Suprapubic skin (tissue), 4 donors: ENCODE measurements at regions not wholly inside any gene's neighbourhood (a gene's known extent, or its start where the extent isn't known, plus 50 kb on each side); places are given as distances from the start of the nearest gene placed in this dataset.

Source experiments
- DNase-seq, 2 donors: peaks; one replicate each; pipeline ENCODE4 v3.0.0-alpha.2; 2019; ENCODE audit warnings: low spot score in 2 of 2
- H3K27ac ChIP-seq: fragments of 200-600 bp; sonication (generic); one replicate; pipeline ENCODE4 v1.5.1; 2019
- H3K27me3 ChIP-seq: fragments of 200-600 bp; sonication (generic); one replicate; pipeline ENCODE4 v1.5.1; 2019
- H3K36me3 ChIP-seq: fragments of 200-600 bp; sonication (generic); one replicate; pipeline ENCODE4 v1.5.1; 2019
- H3K4me1 ChIP-seq: fragments of 200-600 bp; sonication (generic); one replicate; pipeline ENCODE4 v1.5.1; 2019
- H3K4me3 ChIP-seq: fragments of 200-600 bp; sonication (generic); one replicate; pipeline ENCODE4 v1.5.1; 2019; ENCODE audit warnings: mild to moderate bottlenecking
- H3K9me3 ChIP-seq: fragments of 200-600 bp; sonication (generic); one replicate; pipeline ENCODE4 v1.5.1; 2019
- CTCF ChIP-seq, 2 donors: fragments of 200-600 bp in 1 of 2; fragments of 450-650 bp in 1 of 2; sonication (generic) in 1 of 2; IDR thresholded peaks; one replicate each; pipeline ENCODE4 v1.5.1; 2016 to 2019; ENCODE audit warnings: antibody characterized with exemption in 2 of 2, mild to moderate bottlenecking in 1 of 2, moderate library complexity in 1 of 2
- EP300 ChIP-seq: sonication (generic); formaldehyde crosslinking; IDR thresholded peaks from one replicate; pipeline ENCODE4 v1.6.1; 2017; ENCODE audit warnings: antibody characterized with exemption
- POLR2A ChIP-seq, 2 donors: fragments of 450-650 bp; IDR thresholded peaks; one replicate each; pipeline ENCODE4 v1.6.1; 2017; ENCODE audit warnings: antibody characterized with exemption in 2 of 2, mild to moderate bottlenecking in 2 of 2, moderate library complexity in 2 of 2
- POLR2AphosphoS5 ChIP-seq, 3 donors: sonication (generic); formaldehyde crosslinking; IDR thresholded peaks; one replicate each; pipeline ENCODE4 v1.6.1; 2017; ENCODE audit warnings: antibody characterized with exemption in 3 of 3
- WGBS: methylation state at CpG from one replicate; pipeline ENCODE4 v1.1.5; 2018; 5-methylcytosine and 5-hydroxymethylcytosine counted together

DNA sequence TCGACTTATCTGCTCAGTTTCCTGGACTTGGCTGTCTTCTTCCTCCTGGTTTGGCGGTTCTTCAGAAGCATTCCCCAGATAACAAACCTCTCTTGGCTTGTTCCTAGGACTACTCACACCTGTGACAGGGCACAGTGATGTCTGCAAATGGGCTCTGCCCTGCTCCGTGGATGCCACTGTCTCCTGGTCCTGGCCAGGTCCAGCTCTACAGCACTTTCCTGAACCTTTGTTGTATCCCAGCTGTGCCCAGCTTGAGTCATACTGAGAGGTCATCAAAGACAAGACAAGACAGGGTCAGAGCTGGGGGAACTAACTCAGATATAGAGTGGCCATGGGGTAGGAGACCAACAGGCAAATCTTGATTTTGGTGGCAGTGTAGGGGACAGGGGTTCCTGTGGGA lies 102.7 kb upstream of the SLC22A23 start:
- TF ChIP-seq POLR2AphosphoS5 (IDR thresholded peaks at IDR 0.05) = no peak
- TF ChIP-seq CTCF (IDR thresholded peaks at IDR 0.05) = no peak
- TF ChIP-seq EP300 = no peak
- TF ChIP-seq POLR2A (IDR thresholded peaks at IDR 0.05) = no peak
- DNase-seq = no peak

DNA sequence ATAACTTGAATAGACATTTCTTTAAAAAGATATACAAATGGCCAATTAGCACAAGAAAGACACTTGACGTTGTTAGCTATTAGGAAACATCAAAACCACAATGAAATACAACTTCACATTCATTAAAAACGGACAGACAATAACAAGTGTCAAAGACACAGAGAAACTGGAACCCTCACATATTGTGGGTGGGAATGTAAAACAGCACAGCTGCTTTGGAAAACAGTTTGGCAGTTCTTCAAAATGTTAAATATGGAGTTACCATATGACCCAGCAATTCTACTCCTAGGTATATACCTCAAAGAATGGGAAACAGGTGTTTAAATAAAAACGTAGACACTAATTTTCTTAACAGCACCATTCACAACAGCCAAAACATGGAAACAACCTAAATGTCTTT lies 100.5 kb upstream of the SLC22A23 start:
- H3K27ac ChIP-seq = no peak overlapping the region
- H3K27me3 ChIP-seq = no peaks in the 10 kb centered on the region
- no peak overlapping the region for H3K4me3 ChIP-seq
- H3K36me3 ChIP-seq = no peaks in the 10 kb centered on the region
- no peak for DNase-seq
- 50% methylated on average over 3 of the region's 3 CpGs for WGBS
- H3K9me3 ChIP-seq = no peaks in the 10 kb centered on the region
- TF ChIP-seq POLR2A (IDR thresholded peaks at IDR 0.05) (no peak), EP300 (no peak), POLR2AphosphoS5 (IDR thresholded peaks at IDR 0.05) (no peak), CTCF (IDR thresholded peaks at IDR 0.05) (no peak)
- no peaks in the 10 kb centered on the region for H3K4me1 ChIP-seq

More for the DNA sequence above, 102.7 kb upstream of the SLC22A23 start:
- H3K36me3 ChIP-seq = no peaks in the 10 kb centered on the region
- H3K9me3 ChIP-seq = no peaks in the 10 kb centered on the region
- no peaks in the 10 kb centered on the region for H3K27me3 ChIP-seq
- no peaks in the 10 kb centered on the region for H3K4me1 ChIP-seq
- no peak overlapping the region for H3K27ac ChIP-seq
- no peak overlapping the region for H3K4me3 ChIP-seq
- WGBS = 79% methylated on average over 3 of the region's 3 CpGs

DNA sequence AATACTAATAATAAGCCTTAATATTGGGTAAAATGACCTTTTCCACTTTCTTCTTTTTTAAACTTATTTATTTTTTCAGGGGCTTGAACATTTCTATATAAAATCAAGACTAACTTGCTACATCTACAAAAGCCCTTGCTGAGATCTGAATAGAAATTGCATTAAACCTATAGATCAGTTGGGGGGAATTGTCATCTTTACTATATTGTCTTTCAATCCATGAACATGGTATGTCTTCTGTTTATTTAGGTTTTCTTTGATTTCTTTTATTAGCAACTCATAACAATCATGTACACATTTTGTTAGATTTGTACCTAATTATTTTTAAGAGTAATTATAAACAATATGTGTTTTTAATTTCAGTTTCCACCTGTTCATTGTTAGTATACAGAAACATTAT lies 96.4 kb upstream of the SLC22A23 start:
- Histone ChIP-seq H3K27ac (no peak overlapping the region), H3K27me3 (no peaks in the 10 kb centered on the region), H3K4me3 (no peak overlapping the region), H3K36me3 (no peaks in the 10 kb centered on the region), H3K4me1 (no peaks in the 10 kb centered on the region), H3K9me3 (no peaks in the 10 kb centered on the region)
- DNase-seq = no peak
- TF ChIP-seq EP300 (no peak), CTCF (IDR thresholded peaks at IDR 0.05) (no peak), POLR2AphosphoS5 (IDR thresholded peaks at IDR 0.05) (no peak), POLR2A (IDR thresholded peaks at IDR 0.05) (no peak)

- 91% methylated on average over 5 of the region's 5 CpGs for WGBS
- Histone ChIP-seq H3K27me3 (no peaks in the 10 kb centered on the region), H3K4me3 (no peak overlapping the region), H3K4me1 (no peaks in the 10 kb centered on the region), H3K27ac (no peak overlapping the region), H3K36me3 (no peaks in the 10 kb centered on the region), H3K9me3 (no peaks in the 10 kb centered on the region)
- no peak for DNase-seq
- TF ChIP-seq EP300 (no peak), POLR2AphosphoS5 (IDR thresholded peaks at IDR 0.05) (no peak), POLR2A (IDR thresholded peaks at IDR 0.05) (no peak), CTCF (IDR thresholded peaks at IDR 0.05) (no peak)
These were observed 95.1 kb upstream of the SLC22A23 start for GRCh38 chr6:3551716-3552511.

- Histone ChIP-seq H3K27ac (no peak overlapping the region), H3K36me3 (no peaks in the 10 kb centered on the region), H3K4me1 (no peaks in the 10 kb centered on the region), H3K9me3 (no peaks in the 10 kb centered on the region), H3K27me3 (no peaks in the 10 kb centered on the region), H3K4me3 (no peak overlapping the region)
- TF ChIP-seq EP300 (no peak), POLR2AphosphoS5 (IDR thresholded peaks at IDR 0.05) (no peak), CTCF (IDR thresholded peaks at IDR 0.05) (no peak), POLR2A (IDR thresholded peaks at IDR 0.05) (no peak)
- no peak for DNase-seq
- 84% methylated on average over 7 of the region's 7 CpGs for WGBS
These were observed 92.6 kb upstream of the SLC22A23 start for GRCh38 chr6:3549314-3549940.
